ENCODE measurements at regions not wholly inside any gene's neighbourhood (a gene's known extent, or its start where the extent isn't known, plus 50 kb on each side); places are given as distances from the start of the nearest gene placed in this dataset.

DNA sequence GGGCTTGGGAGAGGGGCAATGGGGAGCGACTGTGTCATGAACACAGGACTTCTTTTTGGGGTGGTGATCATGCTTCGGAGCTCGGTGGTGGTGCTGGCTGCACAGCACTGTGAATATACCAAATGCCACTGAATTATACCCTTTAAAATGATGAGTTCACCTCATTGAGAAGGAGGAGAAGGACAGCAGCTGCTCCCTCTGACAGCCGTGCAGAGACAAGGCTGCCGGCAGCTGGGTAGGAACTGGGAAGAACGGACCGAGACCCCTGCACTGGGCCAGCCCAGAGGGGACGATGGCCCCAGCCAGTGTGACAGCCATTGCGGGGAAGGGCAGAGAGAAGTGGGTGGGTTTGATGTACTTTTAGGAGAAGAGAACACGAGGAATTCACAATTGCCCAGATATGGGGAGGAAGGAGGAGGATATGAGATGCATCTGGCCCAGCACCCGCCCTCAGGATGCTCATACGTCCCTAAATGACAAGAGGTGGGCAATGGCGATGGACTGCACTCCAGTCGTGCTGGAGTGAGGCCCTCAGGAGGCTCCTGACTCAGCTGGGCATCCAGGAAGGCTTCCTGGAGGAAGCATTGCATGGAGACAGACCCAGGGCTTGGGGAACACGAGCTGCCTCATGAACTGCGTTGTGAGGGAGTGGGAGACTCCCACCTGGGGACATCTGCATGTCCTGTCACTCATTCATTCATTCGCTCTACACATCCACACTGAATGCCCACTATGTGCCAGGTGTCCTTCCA lies 64.3 kb upstream of the C14orf180 start:
- H3K27ac Mint-ChIP-seq: no peak overlapping the region
- no peaks in the 10 kb centered on the region for H3K36me3 Mint-ChIP-seq
- Histone ChIP-seq H3K4me3 (ENCODE audit: low read depth, low read length) (no peak overlapping the region), H3K36me3 (ENCODE audit: control insufficient read depth, insufficient read depth, low read length) (no peaks in the 10 kb centered on the region), H3K4me1 (ENCODE audit: control insufficient read depth, insufficient read depth, low read length, poor library complexity, severe bottlenecking) (no peaks in the 10 kb centered on the region), H3K27me3 (ENCODE audit: control insufficient read depth, insufficient read depth, low read length) (no peaks in the 10 kb centered on the region), H3K9me3 (ENCODE audit: control insufficient read depth in 2 of 2, low read length in 2 of 2) (peaks cover 3 to 7% of the 10 kb centered on the region in 2 experiments), H3K27ac (ENCODE audit: insufficient read depth, low read length, poor library complexity, severe bottlenecking) (no peak overlapping the region)
- ATAC-seq (ENCODE audit: low read depth in 2 of 2): no peak
- peaks cover 4% of the 10 kb centered on the region for H3K27me3 Mint-ChIP-seq
- no peak overlapping the region for H3K4me3 Mint-ChIP-seq
- H3K9me3 Mint-ChIP-seq: peaks cover 0 to 13% (median 0%) of the 10 kb centered on the region in 7 donors
- H3K4me1 Mint-ChIP-seq: no peaks in the 10 kb centered on the region
- no peak for DNase-seq

DNA sequence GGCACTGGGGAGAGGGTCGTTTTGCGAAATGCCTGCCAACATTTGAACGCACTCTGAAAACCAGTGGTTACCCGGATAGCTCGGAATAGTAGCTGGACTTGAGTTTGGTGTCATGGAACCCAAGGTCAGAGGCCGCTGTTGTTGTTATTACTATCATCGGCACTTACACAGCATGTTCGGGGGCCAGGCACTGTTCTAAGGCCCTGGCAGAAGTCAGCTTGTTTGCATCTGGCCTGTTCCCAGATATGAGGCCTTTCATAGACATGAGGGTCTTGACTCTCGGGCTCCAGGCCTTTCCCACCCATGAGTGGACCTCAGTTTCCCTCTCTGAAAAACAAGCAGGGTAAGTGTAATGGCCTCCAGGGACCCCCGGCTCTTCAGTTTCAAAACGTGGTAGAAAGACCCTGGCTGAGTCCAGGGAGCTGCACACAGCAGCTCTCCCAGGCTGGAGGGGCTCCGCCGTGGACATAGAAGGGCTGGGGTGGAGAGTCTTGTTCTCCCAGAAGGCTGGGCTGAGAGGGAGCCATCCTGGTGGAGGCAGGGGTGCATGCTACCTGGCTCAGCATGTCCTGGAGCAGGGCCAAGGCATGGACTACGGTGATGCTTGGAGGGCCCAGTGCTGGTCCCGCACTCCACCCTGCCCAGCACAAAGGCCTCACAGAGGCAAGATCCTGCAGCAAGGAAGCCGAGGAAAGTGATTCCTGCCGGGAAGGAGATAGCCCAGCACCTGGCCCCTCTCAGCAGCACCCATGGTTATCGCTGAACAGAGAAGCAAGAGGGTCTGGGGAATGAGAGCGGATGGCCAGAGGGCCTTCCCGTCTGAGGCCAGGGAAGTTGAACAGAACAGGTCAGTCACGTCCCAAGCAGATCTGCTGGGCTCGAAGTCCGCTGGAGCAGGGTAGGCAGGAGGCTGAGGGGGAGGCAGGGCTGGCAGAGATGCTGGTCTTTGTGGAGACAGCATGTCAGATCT lies 63.5 kb upstream of the C14orf180 start:
- DNase-seq: no peak
- no peaks in the 10 kb centered on the region for H3K4me1 Mint-ChIP-seq
- peaks cover 4% of the 10 kb centered on the region for H3K27me3 Mint-ChIP-seq
- Histone ChIP-seq H3K4me1 (ENCODE audit: control insufficient read depth, insufficient read depth, low read length, poor library complexity, severe bottlenecking) (no peaks in the 10 kb centered on the region), H3K9me3 (ENCODE audit: control insufficient read depth in 2 of 2, low read length in 2 of 2) (peaks cover 3 to 7% of the 10 kb centered on the region in 2 experiments), H3K27me3 (ENCODE audit: control insufficient read depth, insufficient read depth, low read length) (no peaks in the 10 kb centered on the region), H3K27ac (ENCODE audit: insufficient read depth, low read length, poor library complexity, severe bottlenecking) (no peak overlapping the region), H3K36me3 (ENCODE audit: control insufficient read depth, insufficient read depth, low read length) (no peaks in the 10 kb centered on the region), H3K4me3 (ENCODE audit: low read depth, low read length) (no peak overlapping the region)
- no peak overlapping the region for H3K27ac Mint-ChIP-seq
- no peak for ATAC-seq (ENCODE audit: low read depth in 2 of 2)
- H3K9me3 Mint-ChIP-seq: peaks cover 0 to 13% (median 0%) of the 10 kb centered on the region in 7 donors
- H3K4me3 Mint-ChIP-seq: no peak overlapping the region
- H3K36me3 Mint-ChIP-seq: no peaks in the 10 kb centered on the region

DNA sequence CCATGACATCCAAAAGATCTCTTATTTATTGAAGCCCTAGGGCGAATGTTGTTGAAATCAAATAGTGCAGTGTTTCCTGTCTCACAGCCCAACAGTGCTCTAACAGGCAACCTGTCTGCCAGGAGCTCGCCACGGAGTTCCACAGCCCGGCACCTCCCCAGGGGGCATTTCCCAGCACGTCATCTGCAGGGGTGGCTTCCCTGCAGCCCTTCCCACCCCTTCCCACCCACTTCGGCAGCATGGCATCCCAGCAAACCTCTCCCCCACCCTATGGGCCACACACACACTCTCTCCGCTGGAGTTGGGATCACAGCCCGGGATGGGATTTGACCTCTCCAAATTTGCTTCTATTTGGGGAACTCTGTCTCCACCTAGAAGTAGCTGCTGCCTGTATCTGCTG lies 62.7 kb upstream of the C14orf180 start:
- no peak overlapping the region for H3K4me3 ChIP-seq (ENCODE audit: low read depth, low read length)
- peaks cover 0 to 13% (median 0%) of the 10 kb centered on the region in 7 donors for H3K9me3 Mint-ChIP-seq
- no peaks in the 10 kb centered on the region for H3K36me3 Mint-ChIP-seq
- no peak overlapping the region for H3K4me3 Mint-ChIP-seq
- no peaks in the 10 kb centered on the region for H3K4me1 Mint-ChIP-seq
- no peak overlapping the region for H3K27ac Mint-ChIP-seq
- H3K27me3 ChIP-seq (ENCODE audit: control insufficient read depth, insufficient read depth, low read length): no peaks in the 10 kb centered on the region
- H3K27ac ChIP-seq (ENCODE audit: insufficient read depth, low read length, poor library complexity, severe bottlenecking): no peak overlapping the region
- ATAC-seq (ENCODE audit: low read depth in 2 of 2) (no peak), DNase-seq (no peak)
- H3K27me3 Mint-ChIP-seq: peaks cover 4% of the 10 kb centered on the region
- no peaks in the 10 kb centered on the region for H3K36me3 ChIP-seq (ENCODE audit: control insufficient read depth, insufficient read depth, low read length)
- peaks cover 3 to 7% of the 10 kb centered on the region in 2 experiments for H3K9me3 ChIP-seq (ENCODE audit: control insufficient read depth in 2 of 2, low read length in 2 of 2)
- H3K4me1 ChIP-seq (ENCODE audit: control insufficient read depth, insufficient read depth, low read length, poor library complexity, severe bottlenecking): no peaks in the 10 kb centered on the region

DNA sequence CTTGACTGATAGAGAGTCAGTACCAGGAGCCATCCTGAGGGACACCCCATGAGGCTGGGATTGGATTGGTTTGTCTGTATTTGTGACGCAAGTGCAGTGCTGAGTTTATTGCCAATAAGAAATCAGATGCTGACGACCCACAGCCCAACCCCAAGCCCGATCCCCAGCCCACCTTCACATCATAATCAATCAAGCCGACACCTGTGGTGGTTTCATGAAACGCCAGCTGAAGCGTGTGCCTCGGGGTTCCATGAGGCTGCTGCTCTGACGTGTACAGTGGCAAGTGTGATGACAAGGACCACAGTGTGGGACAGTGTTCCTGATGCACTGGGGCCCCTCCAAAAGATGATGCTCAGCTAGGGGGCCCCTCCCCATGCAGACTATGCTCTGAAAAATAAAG lies 62.1 kb upstream of the C14orf180 start:
- Mint-ChIP-seq H3K4me3 (no peak overlapping the region), H3K9me3 (peaks cover 0 to 13% (median 0%) of the 10 kb centered on the region in 7 donors), H3K4me1 (no peaks in the 10 kb centered on the region), H3K27ac (no peak overlapping the region), H3K36me3 (no peaks in the 10 kb centered on the region), H3K27me3 (peaks cover 4% of the 10 kb centered on the region)
- Histone ChIP-seq H3K9me3 (ENCODE audit: control insufficient read depth in 2 of 2, low read length in 2 of 2) (peaks cover 3 to 7% of the 10 kb centered on the region in 2 experiments), H3K4me3 (ENCODE audit: low read depth, low read length) (no peak overlapping the region), H3K27me3 (ENCODE audit: control insufficient read depth, insufficient read depth, low read length) (no peaks in the 10 kb centered on the region), H3K4me1 (ENCODE audit: control insufficient read depth, insufficient read depth, low read length, poor library complexity, severe bottlenecking) (no peaks in the 10 kb centered on the region), H3K27ac (ENCODE audit: insufficient read depth, low read length, poor library complexity, severe bottlenecking) (no peak overlapping the region), H3K36me3 (ENCODE audit: control insufficient read depth, insufficient read depth, low read length) (no peaks in the 10 kb centered on the region)
- DNase-seq (no peak), ATAC-seq (ENCODE audit: low read depth in 2 of 2) (no peak)

DNA sequence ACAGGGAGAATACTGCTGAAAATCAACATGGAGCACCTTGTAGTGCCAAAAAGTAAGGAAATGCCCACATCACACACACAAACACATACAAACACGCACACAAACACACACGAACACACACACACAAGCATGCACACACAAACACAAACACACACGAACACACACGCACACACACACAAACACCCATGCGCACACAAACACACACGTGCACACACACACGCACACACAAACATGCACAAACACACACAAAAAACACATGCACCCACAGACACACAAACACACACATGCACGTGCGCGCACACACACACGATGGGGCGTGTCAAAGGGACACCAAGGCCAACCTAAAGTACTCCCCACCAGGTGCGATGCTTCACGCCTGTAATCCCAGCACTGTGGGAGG lies 61.7 kb upstream of the C14orf180 start:
- no peaks in the 10 kb centered on the region for H3K27me3 ChIP-seq (ENCODE audit: control insufficient read depth, insufficient read depth, low read length)
- Mint-ChIP-seq H3K27me3 (peaks cover 4% of the 10 kb centered on the region), H3K4me1 (no peaks in the 10 kb centered on the region), H3K4me3 (no peak overlapping the region), H3K9me3 (peaks cover 0 to 13% (median 0%) of the 10 kb centered on the region in 7 donors), H3K36me3 (no peaks in the 10 kb centered on the region), H3K27ac (no peak overlapping the region)
- ATAC-seq (ENCODE audit: low read depth in 2 of 2) (no peak), DNase-seq (no peak)
- H3K27ac ChIP-seq (ENCODE audit: insufficient read depth, low read length, poor library complexity, severe bottlenecking): no peak overlapping the region
- no peaks in the 10 kb centered on the region for H3K36me3 ChIP-seq (ENCODE audit: control insufficient read depth, insufficient read depth, low read length)
- no peaks in the 10 kb centered on the region for H3K4me1 ChIP-seq (ENCODE audit: control insufficient read depth, insufficient read depth, low read length, poor library complexity, severe bottlenecking)
- H3K9me3 ChIP-seq (ENCODE audit: control insufficient read depth in 2 of 2, low read length in 2 of 2): peaks cover 3 to 7% of the 10 kb centered on the region in 2 experiments
- H3K4me3 ChIP-seq (ENCODE audit: low read depth, low read length): no peak overlapping the region

DNA sequence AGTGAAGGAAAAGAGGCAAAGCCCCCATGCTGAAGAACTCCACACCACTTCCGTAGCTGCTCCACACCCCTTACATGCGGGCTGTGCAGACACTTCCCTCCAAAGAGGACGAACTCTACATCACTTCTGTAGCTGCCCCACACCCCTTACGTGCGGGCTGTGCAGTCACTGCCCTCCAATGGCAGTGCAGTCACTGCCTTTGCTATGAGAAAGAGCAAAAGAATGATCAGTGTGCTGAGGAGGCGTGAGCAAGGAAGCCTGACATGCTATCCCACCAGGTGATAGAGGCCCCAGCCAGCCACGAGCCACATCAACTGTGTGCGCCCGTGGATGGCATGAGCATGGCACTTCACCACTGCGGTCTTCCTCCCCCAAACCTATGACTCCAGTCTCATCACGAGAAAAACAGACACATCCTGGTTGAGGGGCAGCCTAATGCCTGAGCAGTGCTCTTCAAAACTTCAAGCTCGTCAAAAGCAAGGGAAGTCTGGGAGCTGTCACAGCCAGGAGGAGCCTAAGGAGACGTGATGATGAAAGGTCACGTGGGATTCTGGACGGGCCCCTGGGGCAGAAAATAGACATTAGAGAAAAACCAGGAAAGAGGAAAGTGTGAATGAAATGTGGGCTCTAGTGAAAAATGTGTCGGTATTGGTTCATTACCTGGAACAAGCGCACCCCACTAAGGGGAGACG lies 60.8 kb upstream of the C14orf180 start:
- no peak overlapping the region for H3K4me3 Mint-ChIP-seq
- H3K9me3 Mint-ChIP-seq: peaks cover 0 to 13% (median 0%) of the 10 kb centered on the region in 7 donors
- no peak overlapping the region for H3K27ac ChIP-seq (ENCODE audit: insufficient read depth, low read length, poor library complexity, severe bottlenecking)
- no peak overlapping the region for H3K4me3 ChIP-seq (ENCODE audit: low read depth, low read length)
- H3K4me1 Mint-ChIP-seq: no peaks in the 10 kb centered on the region
- H3K36me3 Mint-ChIP-seq: no peaks in the 10 kb centered on the region
- peaks cover 3 to 7% of the 10 kb centered on the region in 2 experiments for H3K9me3 ChIP-seq (ENCODE audit: control insufficient read depth in 2 of 2, low read length in 2 of 2)
- ATAC-seq (ENCODE audit: low read depth in 2 of 2) (no peak), DNase-seq (no peak)
- no peaks in the 10 kb centered on the region for H3K27me3 ChIP-seq (ENCODE audit: control insufficient read depth, insufficient read depth, low read length)
- no peaks in the 10 kb centered on the region for H3K4me1 ChIP-seq (ENCODE audit: control insufficient read depth, insufficient read depth, low read length, poor library complexity, severe bottlenecking)
- H3K27me3 Mint-ChIP-seq: no peaks in the 10 kb centered on the region
- no peak overlapping the region for H3K27ac Mint-ChIP-seq
- H3K36me3 ChIP-seq (ENCODE audit: control insufficient read depth, insufficient read depth, low read length): no peaks in the 10 kb centered on the region

DNA sequence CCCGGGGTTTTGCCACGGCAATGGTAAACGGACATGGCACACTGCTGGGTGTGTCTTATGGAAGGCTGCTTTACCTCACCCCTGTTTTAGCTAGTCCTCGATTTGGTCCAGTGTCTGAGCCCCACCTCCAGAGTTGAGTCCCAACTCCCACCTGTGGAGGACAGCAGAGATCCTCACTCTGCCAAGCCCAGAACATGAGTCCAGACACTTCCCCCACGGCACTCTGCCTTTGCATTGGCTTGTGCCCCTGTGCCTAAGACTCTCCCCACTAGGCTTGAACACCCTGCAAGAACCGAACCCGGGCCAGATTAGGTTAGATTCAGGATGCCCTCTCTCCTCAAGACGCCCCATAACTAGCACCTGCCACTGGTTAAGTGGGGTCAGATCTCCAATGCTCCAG lies 59.8 kb upstream of the C14orf180 start:
- Mint-ChIP-seq H3K36me3 (no peaks in the 10 kb centered on the region), H3K4me3 (no peak overlapping the region), H3K4me1 (no peaks in the 10 kb centered on the region), H3K27ac (no peak overlapping the region), H3K27me3 (no peaks in the 10 kb centered on the region), H3K9me3 (peaks cover 0 to 13% (median 1%) of the 10 kb centered on the region in 7 donors)
- Histone ChIP-seq H3K4me3 (ENCODE audit: low read depth, low read length) (no peak overlapping the region), H3K4me1 (ENCODE audit: control insufficient read depth, insufficient read depth, low read length, poor library complexity, severe bottlenecking) (no peaks in the 10 kb centered on the region), H3K36me3 (ENCODE audit: control insufficient read depth, insufficient read depth, low read length) (no peaks in the 10 kb centered on the region), H3K27me3 (ENCODE audit: control insufficient read depth, insufficient read depth, low read length) (no peaks in the 10 kb centered on the region), H3K9me3 (ENCODE audit: control insufficient read depth in 2 of 2, low read length in 2 of 2) (peaks cover 3 to 10% of the 10 kb centered on the region in 2 experiments), H3K27ac (ENCODE audit: insufficient read depth, low read length, poor library complexity, severe bottlenecking) (no peak overlapping the region)
- no peak for ATAC-seq (ENCODE audit: low read depth in 2 of 2)
- no peak for DNase-seq
